ENCODE measurements at regions not wholly inside any gene's neighbourhood (a gene's known extent, or its start where the extent isn't known, plus 50 kb on each side); places are given as distances from the start of the nearest gene placed in this dataset.

DNA sequence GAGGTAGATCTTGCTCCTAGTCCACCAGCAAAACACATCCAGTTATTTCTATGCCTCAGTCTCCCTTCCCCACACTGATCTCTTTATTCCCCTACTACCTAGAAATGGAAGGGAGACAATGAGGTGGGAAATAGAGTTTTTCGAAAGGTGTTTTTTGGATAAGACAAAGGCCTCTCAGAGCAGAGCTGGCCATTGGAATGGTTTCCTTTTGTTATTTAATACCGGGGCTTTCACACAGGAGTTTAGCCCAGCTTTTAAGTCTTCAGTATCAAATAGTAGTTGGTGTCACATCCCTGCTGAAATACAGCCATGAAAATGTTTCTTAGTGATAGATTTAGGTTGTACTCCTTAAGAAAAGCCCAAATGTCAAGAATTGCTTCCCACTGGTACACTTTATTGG is 65.4 kb upstream of the B3GAT1 start:
- no peak for TF ChIP-seq POLR2A (IDR thresholded peaks at IDR 0.05)
- TF ChIP-seq, protein P1, sequence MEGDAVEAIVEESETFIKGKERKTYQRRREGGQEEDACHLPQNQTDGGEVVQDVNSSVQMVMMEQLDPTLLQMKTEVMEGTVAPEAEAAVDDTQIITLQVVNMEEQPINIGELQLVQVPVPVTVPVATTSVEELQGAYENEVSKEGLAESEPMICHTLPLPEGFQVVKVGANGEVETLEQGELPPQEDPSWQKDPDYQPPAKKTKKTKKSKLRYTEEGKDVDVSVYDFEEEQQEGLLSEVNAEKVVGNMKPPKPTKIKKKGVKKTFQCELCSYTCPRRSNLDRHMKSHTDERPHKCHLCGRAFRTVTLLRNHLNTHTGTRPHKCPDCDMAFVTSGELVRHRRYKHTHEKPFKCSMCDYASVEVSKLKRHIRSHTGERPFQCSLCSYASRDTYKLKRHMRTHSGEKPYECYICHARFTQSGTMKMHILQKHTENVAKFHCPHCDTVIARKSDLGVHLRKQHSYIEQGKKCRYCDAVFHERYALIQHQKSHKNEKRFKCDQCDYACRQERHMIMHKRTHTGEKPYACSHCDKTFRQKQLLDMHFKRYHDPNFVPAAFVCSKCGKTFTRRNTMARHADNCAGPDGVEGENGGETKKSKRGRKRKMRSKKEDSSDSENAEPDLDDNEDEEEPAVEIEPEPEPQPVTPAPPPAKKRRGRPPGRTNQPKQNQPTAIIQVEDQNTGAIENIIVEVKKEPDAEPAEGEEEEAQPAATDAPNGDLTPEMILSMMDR (IDR thresholded peaks at IDR 0.05) = no peak

Measured in sigmoid colon (tissue), 3 donors.